AG04450 (cell line): ENCODE measurements at regions not wholly inside any gene's neighbourhood (a gene's known extent, or its start where the extent isn't known, plus 50 kb on each side); places are given as distances from the start of the nearest gene placed in this dataset.

Source experiments
- CTCF ChIA-PET: fragments of 300-600, 350-600 bp; formaldehyde crosslinking; extraction: SDS; loops from one replicate; lab custom pipeline; 2022; ENCODE audit warnings: antibody characterized with exemption, inconsistent platforms; lab: Charles Lee
- POLR2A ChIA-PET: fragments of 350-600 bp; formaldehyde crosslinking; extraction: SDS; loops from one replicate; lab custom pipeline; 2021; ENCODE audit warnings: antibody characterized with exemption, inconsistent platforms; lab: Yijun Ruan, JAX
- DNase-seq: peaks from one replicate; pipeline ENCODE4 v3.0.0-alpha.2; 2011; ENCODE audit warnings: low read depth, low spot score
- H3K27ac ChIP-seq: one replicate; pipeline ENCODE4 v1.5.1; 2012; ENCODE audit warnings: low read depth, low read length, control low read depth
- H3K27me3 ChIP-seq: one replicate; pipeline ENCODE4 v1.6.0; 2012; ENCODE audit warnings: low read length; ENCODE audit not compliant: control insufficient read depth, insufficient read depth
- H3K4me3 ChIP-seq: 2 replicates; pipeline ENCODE4 v1.5.1; 2011; ENCODE audit warnings: mild to moderate bottlenecking, low read depth, low read length, control low read depth
- H3K9me3 ChIP-seq: 2 replicates; pipeline ENCODE4 v1.5.1; 2012; ENCODE audit warnings: low read length; ENCODE audit not compliant: control insufficient read depth, insufficient read depth
- TF ChIP-seq, protein P1 (sequence below): IDR thresholded peaks from 2 replicates; pipeline ENCODE4 v1.5.1; 2011; ENCODE audit warnings: low read depth, low read length, control low read depth, inconsistent platforms

DNA sequence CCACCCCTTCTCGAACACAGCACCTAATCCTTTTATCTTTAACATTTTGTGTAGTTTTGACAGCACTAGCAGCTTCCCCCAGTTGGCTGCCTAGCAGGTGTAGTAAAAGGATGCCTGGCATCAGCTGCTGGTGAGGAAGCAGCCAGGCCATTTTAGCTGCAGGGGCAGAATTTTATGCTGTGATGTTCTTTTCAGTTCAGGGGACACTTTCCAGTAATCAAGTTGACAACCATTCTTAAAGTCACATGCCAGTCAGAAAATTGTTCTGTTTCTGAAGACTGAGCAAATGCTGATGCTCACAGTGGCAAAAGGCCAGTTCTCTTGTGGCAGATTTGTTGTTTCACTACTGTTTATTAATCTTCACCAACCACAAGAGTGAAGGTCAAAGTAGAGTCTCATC, 570.8 kb downstream of the CCDC85A start:
- TF ChIP-seq, protein P1, sequence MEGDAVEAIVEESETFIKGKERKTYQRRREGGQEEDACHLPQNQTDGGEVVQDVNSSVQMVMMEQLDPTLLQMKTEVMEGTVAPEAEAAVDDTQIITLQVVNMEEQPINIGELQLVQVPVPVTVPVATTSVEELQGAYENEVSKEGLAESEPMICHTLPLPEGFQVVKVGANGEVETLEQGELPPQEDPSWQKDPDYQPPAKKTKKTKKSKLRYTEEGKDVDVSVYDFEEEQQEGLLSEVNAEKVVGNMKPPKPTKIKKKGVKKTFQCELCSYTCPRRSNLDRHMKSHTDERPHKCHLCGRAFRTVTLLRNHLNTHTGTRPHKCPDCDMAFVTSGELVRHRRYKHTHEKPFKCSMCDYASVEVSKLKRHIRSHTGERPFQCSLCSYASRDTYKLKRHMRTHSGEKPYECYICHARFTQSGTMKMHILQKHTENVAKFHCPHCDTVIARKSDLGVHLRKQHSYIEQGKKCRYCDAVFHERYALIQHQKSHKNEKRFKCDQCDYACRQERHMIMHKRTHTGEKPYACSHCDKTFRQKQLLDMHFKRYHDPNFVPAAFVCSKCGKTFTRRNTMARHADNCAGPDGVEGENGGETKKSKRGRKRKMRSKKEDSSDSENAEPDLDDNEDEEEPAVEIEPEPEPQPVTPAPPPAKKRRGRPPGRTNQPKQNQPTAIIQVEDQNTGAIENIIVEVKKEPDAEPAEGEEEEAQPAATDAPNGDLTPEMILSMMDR = no peak
- no peak overlapping the region for H3K27ac ChIP-seq
- no peaks in the 10 kb centered on the region for H3K27me3 ChIP-seq
- CTCF ChIA-PET = no interaction called here
- POLR2A ChIA-PET = no interaction called here
- no peak for DNase-seq
- peaks cover 8% of the 10 kb centered on the region; the same call in 1 of the 2 replicates for H3K9me3 ChIP-seq
- H3K4me3 ChIP-seq = no peak overlapping the region

DNA sequence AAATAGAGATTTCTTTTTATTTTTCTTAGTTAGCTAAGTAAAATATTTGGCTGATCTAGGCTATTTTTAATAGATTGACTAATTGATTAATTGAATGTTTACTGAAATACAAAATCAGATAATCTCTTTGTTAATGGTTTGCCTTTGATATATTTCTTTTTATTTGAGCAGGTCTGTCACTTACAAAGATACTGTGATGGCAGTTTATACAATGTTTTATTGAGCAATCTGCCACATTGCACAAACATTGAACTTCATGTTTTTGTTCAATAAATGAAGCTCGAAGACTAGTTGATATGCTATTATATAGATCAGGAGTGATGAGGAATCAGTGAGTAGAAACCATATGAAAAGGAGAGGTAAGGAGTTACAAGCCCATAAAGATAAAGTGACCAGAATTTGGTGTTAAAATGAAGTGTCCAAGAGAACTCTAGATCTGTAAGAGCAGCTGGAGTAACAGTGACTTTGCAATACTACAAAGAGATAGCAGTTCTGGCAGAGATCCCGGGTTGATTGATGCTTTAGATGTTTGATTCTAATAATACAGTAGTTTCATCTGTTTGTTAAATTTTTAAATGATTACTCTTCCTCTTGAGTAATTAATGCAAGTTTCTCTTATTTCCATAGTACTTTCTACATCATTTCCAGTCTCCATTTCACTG, 574.2 kb downstream of the CCDC85A start:
- POLR2A ChIA-PET = no interaction called here
- CTCF ChIA-PET = no interaction called here
- no peaks in the 10 kb centered on the region for H3K27me3 ChIP-seq
- H3K9me3 ChIP-seq = peaks cover 5% of the 10 kb centered on the region; the same call in 1 of the 2 replicates
- DNase-seq = no peak
- no peak overlapping the region for H3K27ac ChIP-seq
- H3K4me3 ChIP-seq = no peak overlapping the region
- TF ChIP-seq, protein P1 = no peak

DNA sequence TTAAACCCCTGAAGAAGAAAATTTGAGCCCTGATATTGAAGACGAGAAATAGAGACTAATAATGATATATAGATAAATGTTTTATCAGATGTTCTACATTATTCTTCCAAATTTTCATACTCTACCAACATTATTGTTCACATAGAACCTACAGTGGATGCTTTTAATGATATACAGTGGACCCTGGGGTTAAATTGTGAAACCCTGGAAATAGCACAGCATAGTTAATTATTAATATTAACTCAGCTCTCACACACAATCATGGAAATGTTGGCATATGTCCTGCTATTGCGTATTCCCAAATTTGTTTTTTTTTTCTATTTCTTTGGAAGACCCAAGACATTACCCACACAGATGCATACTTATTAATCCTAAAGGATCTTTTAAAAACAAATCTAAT, 579.9 kb downstream of the CCDC85A start:
- H3K27me3 ChIP-seq = no peaks in the 10 kb centered on the region
- ChIA-PET CTCF (no interaction called here), POLR2A (no interaction called here)
- no peaks in the 10 kb centered on the region; the same call in 1 of the 2 replicates for H3K9me3 ChIP-seq
- DNase-seq = no peak
- TF ChIP-seq, protein P1 = no peak
- H3K4me3 ChIP-seq = no peak overlapping the region
- H3K27ac ChIP-seq = no peak overlapping the region

DNA sequence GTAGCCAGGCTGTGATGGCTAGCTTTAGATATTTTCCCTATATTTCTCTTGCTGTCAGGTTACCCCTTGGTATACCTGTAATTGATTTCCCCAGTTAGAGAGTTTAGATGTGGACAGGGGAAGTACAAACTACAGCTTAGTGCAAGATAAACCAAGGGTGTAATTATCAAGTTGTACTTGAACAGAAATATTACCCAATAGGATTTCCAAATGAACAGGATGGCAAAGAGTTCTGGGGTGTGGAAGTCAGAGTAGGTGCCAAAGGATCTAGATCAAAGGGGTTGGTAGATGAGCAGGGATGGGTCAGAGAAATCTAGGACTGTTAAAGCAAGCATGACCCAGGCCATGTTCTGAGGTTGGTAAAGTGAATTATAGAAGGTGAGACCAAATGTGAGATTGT, 585.2 kb downstream of the CCDC85A start:
- Histone ChIP-seq H3K4me3 (no peak overlapping the region), H3K27ac (no peak overlapping the region), H3K9me3 (no peaks in the 10 kb centered on the region; the same call in 1 of the 2 replicates), H3K27me3 (no peaks in the 10 kb centered on the region)
- ChIA-PET CTCF (no interaction called here), POLR2A (no interaction called here)
- TF ChIP-seq, protein P1 = no peak
- DNase-seq = no peak

DNA sequence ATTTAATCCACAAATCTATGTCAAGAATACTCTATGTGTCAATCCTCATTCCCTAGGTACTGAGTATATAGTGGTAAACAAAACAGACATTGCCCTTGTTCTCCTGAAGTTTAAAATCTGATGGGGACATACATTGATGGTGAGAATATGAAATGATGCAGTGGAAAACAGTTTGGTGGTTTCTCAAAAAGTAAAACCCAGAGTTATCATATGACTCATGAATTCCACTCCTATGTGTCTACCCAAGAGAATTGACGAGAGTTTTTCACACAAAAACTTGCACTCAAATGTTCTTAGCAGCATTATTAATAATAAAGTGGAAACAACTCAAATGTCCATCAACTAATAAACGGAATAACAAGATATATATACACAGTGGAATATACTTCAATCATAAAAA, 586.7 kb downstream of the CCDC85A start:
- Histone ChIP-seq H3K4me3 (no peak overlapping the region), H3K9me3 (no peaks in the 10 kb centered on the region; the same call in 1 of the 2 replicates), H3K27me3 (no peaks in the 10 kb centered on the region), H3K27ac (no peak overlapping the region)
- CTCF ChIA-PET = no interaction called here
- POLR2A ChIA-PET = no interaction called here
- DNase-seq = no peak
- TF ChIP-seq, protein P1 = no peak
